HG03432 (cell line): ENCODE measurements at regions not wholly inside any gene's neighbourhood (a gene's known extent, or its start where the extent isn't known, plus 50 kb on each side); places are given as distances from the start of the nearest gene placed in this dataset.

ENCODE experiments used
- ATAC-seq: cut with Tn5 transposase; IDR thresholded peaks from one replicate; pipeline ENCODE4 v1.9.1; 2021; ENCODE audit warnings: mild to moderate bottlenecking, moderate library complexity; ENCODE audit not compliant: unreplicated experiment

GRCh38 chr4:33316033-33316432 is 2595.9 kb downstream of the PCDH7 start:
- no peak for ATAC-seq

GRCh38 chr4:33316578-33316977 is 2596.4 kb downstream of the PCDH7 start:
- no peak for ATAC-seq

GRCh38 chr4:33323393-33323792 is 2603.2 kb downstream of the PCDH7 start:
- ATAC-seq = no peak

GRCh38 chr4:33334416-33334815 is 2614.2 kb downstream of the PCDH7 start:
- ATAC-seq = no peak

- ATAC-seq = no peak
These were observed 2619.6 kb downstream of the PCDH7 start for GRCh38 chr4:33339762-33340161.

GRCh38 chr4:33340168-33340567 is 2620.0 kb downstream of the PCDH7 start:
- ATAC-seq = no peak

GRCh38 chr4:33349376-33349775 is 2629.2 kb downstream of the PCDH7 start:
- no peak for ATAC-seq

- ATAC-seq = no peak
These were observed 2637.0 kb downstream of the PCDH7 start for GRCh38 chr4:33357121-33357520.

- ATAC-seq = no peak
These were observed 2649.3 kb downstream of the PCDH7 start for GRCh38 chr4:33369446-33369845.

GRCh38 chr4:33381816-33382215 is 2661.6 kb downstream of the PCDH7 start:
- ATAC-seq = no peak

GRCh38 chr4:33386764-33387163 is 2666.6 kb downstream of the PCDH7 start:
- no peak for ATAC-seq

GRCh38 chr4:33390976-33391375 is 2670.8 kb downstream of the PCDH7 start:
- ATAC-seq = no peak

- no peak for ATAC-seq
These were observed 2675.7 kb downstream of the PCDH7 start for GRCh38 chr4:33395731-33396485.

GRCh38 chr4:33400504-33400903 is 2680.3 kb downstream of the PCDH7 start:
- ATAC-seq = no peak

- no peak for ATAC-seq
These were observed 2687.3 kb downstream of the PCDH7 start for GRCh38 chr4:33407496-33407895.

GRCh38 chr4:33411182-33411581 is 2691.0 kb downstream of the PCDH7 start:
- ATAC-seq = no peak

GRCh38 chr4:33421887-33422286 is 2701.7 kb downstream of the PCDH7 start:
- no peak for ATAC-seq

- no peak for ATAC-seq
These were observed 2702.5 kb downstream of the PCDH7 start for GRCh38 chr4:33422656-33423055.

- no peak for ATAC-seq
These were observed 2705.8 kb downstream of the PCDH7 start for GRCh38 chr4:33425936-33426335.

GRCh38 chr4:33427676-33428075 is 2707.5 kb downstream of the PCDH7 start:
- no peak for ATAC-seq

GRCh38 chr4:33429971-33430370 is 2709.8 kb downstream of the PCDH7 start:
- ATAC-seq = no peak

GRCh38 chr4:33437406-33437805 is 2717.2 kb downstream of the PCDH7 start:
- no peak for ATAC-seq

GRCh38 chr4:33446953-33447352 is 2726.8 kb downstream of the PCDH7 start:
- no peak for ATAC-seq
